NOMO-1 (cell line): ENCODE measurements at regions not wholly inside any gene's neighbourhood (a gene's known extent, or its start where the extent isn't known, plus 50 kb on each side); places are given as distances from the start of the nearest gene placed in this dataset.
A peak's percentile ranks its signal among the peaks of the same experiment; 100 is the strongest.

Experiments used
- DNase-seq, 2 experiments: peaks; one replicate each; lab custom pipeline; 2025; ENCODE audit not compliant: unreplicated experiment in 2 of 2; lab: John Stamatoyannopoulos, UW

DNA sequence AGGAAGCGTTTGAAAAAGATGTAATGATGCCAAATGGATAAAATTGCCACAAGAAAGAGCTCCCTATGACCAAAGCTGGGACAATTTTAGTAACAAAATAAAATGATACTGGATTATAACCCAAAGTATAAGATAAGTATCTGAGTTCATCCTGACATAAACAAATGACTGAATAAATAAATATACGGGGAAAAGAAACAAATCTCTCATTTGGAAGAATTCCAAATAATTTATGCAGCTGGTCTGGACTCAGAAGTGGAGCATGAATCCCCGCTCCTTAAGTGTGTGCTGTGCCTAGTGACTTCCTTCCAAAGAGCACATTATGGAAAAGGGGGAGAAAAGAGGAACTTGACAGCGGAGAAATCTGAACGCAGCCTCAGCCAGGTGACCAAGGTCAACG is 186.2 kb downstream of the RAMP3 start:
- no peak for DNase-seq

DNA sequence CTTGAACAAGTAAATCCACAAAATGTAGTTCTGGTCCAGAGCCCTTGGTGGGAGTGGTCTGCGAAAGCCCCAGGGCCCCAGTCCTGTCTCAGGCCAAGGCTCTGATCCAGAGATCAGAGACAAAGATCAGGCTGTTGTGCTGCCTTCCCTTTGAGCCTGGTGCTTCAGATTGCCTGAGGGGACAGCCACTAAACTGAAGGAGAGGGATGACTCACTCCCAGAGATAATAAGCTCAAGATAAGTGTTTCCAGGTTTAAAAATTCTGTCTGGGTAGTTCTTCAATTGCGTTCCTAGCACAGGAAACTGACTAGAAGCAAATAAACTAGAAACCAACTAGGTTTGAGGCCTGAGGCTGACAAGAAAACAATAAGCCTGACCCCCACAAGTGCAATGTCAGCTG is 190.2 kb downstream of the RAMP3 start:
- peak in 1 of 2 experiments; percentile 13 for DNase-seq

DNA sequence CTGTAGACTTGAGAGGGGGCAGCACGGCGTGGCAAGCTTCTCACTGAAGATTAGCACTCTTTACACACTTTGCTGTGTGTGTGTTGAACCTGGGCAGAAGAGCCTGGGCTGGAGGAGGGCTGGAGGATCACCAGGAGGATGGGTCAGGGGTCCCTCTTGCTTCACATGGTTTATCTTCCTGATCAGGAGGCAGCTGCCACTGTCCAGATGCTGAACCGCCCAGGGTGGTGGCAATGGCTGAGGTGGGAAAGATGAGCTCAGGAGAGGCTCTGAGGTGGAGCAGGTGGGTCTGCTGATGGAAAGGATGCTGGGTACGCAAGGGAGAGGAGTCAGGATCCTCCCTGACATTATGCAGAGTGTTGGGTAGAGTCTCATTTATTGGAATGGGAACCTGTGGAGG is 191.5 kb downstream of the RAMP3 start:
- DNase-seq, result no peak

DNA sequence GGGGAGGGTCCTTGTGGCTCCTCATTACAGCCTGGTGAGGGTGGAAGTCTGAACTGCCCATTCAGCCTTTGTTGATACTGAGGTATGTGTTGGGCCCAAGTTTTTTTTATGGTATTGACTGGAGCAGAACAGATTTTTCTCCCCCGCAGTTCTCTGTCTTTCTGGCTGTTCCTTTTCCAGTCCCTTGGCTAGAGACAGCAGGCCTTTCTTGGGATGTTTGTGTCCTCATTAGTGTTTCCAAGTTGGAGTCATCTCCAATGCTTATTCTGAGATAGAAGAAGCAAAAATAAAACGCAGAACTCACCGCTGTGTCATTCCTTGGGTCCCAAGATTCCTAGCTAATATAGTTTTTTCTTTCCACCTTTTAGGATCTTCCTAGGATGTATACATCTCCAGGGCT is 193.3 kb downstream of the RAMP3 start:
- DNase-seq, result no peak

DNA sequence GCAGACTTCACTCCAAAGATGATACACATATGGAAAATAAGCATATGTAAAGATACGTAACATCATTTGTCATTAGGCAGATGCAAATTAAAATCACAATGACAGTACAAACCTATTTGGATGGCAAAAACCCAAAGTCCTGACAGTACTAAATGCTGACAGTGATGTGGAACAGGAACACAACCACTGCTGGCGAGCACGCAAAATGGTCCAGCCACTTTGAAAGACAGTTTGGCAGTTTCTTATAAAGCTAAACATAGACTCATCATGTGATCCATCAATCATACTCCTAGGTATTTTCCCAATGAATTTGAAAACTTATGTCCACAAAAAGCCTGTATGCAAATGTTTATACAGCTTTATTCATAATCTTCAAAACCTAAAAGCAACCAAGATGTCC is 200.7 kb downstream of the RAMP3 start:
- no peak for DNase-seq

DNA sequence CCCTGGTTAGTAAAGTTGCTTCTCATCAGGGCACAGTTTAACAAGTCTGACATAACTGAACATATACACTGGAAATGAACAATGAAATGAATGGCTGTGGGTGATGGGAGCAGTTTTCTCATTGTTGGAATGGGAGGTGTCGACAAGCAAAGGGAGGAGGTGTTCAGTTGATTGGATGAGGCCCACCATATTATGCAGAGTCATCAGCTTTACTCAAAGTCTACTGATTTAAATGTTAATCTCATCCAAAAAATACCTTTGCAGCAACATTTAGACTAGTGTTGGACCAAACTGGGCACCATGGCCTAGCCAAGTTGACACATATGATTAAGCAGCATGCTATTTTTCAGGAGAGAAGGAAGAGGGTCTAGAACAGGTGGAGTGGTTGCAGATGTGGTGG is 201.7 kb downstream of the RAMP3 start:
- no peak for DNase-seq

DNA sequence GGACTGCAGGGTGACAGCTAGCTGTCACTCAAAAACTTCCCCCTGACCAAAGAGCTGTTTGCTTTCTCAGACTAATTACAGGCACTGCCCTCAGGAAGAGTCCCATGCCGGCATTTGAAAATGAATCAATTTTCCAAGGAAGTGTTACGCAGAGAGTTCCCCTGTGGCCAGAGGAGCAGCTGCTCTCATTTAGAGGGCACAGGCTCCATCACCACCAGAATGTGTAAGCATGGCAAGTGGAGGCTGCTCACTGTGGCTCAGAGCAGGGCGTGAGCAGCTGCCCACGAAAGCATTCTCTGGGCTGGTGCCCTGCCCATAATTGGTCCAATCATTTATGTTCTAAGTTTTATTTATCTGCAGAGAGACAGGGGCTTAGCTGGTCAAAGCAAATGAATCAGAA is 202.2 kb downstream of the RAMP3 start:
- DNase-seq, result no peak

DNA sequence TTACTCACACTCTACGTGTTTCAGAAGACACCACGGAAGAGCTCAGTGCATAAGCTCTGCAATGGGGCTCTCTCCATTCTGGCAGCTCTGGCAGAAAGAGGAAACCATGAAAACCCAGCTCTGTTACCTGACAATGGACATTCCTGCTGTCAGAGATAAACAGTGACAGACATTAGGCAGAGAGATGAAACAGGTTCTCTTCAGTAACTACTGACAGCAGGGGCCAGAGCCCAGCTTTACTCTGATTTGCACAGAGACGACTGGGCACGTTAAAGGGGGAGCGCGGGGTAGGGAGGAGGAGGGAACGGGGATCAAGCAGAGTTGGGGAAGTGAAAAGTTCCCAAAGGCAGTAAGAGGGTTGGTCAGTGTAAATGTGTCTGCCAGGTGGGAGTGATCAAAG is 206.1 kb downstream of the RAMP3 start:
- peak in 1 of 2 experiments; percentile 5 for DNase-seq

DNA sequence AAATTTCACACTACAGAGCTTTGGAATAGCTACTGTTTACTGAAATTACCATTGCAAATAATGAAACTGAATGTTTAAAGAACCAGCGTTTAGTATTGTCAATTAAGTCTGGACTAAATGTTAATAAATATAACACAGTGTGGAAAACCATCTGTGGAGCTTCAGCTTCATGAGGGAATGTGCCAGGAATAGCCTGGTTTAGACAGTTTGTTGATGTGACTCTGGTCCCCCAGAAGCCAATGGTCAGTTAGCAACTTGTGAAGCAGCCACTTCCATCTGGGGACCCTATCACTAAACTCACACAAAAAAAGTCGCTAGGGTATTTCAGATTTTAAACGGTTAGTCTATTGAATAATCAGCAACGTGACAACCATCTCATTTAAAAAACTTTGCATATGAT is 207.8 kb downstream of the RAMP3 start:
- DNase-seq, result no peak

DNA sequence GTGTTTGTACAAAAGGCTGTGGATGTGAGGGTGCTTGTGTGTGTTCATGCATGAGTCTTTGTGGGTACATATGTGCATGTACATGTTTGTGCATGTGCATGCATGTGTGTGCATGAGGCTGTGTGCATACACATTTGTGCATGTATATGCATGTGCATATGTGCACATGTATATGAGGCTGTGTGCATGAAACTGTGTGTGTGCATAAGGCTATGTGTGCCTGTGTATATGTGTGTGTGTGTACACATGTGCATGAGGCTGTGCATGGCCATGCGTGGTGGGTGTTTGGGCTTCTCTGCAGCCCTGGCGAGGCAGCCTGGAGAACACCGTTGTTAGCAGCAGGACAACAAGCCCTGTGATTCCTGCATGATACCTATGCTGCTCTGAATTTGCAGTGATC is 207.7 kb upstream of the ADCY1 start:
- no peak for DNase-seq

DNA sequence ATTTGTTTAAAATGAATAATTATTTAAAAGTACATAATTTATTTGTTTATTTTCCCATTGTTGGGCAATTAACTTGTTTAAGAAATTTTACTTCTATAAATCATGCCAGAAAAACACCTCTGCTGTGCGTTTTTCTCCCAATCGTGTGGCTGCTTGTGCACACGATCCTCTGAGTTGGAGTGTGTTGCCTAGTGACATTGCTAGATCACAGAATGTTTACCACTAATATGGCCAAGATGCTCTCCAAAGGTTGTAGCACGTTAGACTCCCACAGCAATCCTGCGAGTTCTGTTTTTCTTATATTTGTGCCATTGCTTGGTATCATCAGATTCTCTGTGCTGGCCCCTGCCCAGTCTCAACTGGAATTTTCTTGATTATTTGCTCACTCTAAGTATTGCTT is 207.1 kb upstream of the ADCY1 start:
- no peak for DNase-seq

DNA sequence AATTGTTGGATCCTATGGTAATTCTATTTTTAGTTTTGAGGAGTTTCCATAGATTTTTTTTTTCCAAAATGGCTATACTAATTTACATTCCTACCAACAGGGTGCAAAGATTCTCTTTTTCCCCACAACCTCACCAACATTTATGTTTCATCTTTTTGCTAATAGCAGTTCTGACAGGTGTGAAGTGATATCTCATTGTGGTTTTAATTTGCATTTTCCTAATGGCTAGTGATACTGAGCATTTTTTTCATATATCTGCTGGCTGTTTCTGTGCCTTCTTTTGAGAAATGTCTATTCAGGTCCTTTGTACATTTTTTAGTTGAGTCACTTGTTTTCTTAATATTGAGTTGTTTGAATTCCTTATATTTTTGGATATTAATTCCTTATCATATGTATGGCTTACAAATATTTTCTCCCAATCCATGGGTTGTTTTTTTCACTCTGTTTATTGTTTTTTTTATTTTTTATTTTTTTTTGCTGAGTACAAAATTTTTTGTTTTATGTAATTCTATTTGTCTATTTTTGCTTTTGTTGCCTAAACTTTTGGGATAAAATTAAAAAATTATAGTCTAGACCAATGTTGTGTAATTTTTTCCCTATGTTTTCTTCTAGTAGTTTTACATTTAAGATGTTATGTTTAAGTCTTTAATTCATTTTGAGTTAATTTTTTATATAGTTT is 205.9 kb upstream of the ADCY1 start:
- DNase-seq, result no peak

DNA sequence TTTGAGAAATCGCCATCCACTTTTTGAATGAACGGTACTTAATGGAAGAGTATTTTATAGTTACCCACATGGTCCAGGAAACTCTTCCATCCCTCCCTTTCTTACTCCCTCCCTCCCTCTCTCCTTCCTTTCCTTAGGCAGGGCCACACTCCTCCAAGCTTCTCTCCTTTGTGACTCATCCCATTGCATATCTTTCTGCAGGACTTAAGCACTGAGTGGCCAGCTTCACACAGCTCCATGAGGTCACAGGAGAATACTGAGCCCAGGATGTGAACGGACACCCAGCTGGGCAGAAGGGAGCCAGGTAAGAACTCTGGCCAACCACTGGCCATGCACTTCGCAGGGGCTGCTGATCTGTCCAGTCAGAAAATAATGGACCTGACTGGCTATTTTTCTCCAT is 189.7 kb upstream of the ADCY1 start:
- DNase-seq, result no peak

DNA sequence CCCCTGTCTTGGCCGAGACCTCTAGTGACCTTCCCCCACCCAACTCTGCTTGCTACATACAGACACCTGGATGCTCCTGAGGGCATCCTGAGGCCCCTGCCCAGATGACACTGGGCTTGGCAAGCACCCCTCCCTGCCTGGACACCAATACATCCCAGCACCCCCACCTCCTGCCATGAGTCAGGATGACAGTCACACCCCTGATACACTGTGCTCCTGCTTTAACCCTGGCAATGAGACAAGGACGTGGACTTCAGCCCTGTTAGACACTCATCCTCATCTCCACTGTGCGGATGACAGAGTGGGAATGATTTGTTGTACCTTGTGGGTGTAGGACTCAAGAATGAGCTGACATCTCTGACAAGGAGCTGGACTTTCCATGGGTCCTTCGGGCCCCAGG is 186.3 kb upstream of the ADCY1 start:
- DNase-seq, result no peak

DNA sequence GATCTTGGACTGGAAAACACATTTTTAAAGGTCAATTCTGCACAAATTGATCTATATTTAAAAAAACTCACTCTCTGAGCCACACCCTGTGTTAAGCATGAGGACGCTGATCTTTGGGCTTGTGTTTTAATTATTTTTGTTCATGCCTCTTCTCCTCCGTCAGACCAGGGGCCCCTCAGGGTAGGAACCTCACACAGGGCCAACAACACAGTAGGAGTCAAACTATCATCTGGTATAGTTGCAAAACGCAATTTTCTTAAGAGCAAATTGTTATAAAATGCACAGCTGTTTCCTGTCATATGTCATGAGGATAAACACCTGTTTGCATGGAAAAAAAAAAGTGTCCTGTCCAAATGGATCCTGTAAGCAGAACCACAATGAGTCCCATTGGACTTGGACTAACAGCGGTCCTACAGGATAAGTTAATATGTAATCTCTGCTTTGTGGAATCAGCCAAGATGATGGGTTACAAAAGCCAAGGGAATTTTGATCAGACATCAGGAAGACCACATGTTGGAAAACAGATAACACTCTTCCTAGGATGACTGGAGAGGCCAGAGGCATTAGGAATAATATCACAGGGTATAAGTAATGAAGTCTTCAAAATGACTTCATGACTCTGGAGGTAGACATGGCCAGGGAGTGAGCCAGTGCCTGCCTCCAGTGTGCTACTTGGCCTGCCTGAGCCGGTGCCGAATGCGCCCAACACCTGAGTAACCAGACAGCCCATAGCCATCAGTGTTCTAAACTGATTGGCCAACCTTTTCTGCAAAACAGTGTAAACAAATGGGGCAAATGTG is 184.9 kb upstream of the ADCY1 start:
- DNase-seq, result no peak

DNA sequence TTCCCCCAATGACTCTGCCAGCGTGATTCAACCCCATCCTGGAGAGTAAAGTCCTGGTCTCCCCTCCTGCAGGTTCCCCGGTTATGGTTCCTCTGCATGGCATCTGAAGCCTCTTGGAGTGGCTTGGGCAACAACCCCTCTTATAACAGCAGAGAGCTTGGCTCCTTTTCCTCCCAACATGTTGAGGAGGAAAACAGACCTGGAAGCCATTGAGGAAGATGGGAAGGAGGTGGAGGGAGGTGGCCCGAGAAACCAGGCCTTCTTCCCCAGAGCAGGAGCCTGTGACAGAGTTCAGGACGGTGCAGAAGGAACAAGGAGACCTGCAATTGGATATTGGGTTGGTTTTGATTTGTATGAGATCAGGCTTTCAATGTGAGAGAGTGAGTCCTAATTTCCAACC is 184.0 kb upstream of the ADCY1 start:
- DNase-seq, result no peak

DNA sequence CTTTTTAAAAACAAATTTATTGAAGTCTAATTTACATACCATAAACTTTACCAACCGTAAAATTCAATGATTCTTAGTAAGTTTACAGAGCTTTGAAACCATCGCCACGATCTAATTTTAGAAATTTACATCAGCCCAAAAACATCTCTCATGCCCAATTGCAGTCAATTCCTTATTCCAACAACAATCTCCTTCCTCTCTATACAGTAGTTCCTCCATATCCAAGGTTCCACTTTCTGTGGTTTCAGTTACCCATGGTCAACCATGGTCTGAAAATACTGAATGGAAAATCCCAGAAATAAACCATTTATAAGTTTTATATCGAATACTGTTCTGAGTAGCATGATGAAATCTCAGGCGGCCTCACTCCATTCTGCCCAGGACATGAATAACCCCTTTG is 183.4 kb upstream of the ADCY1 start:
- DNase-seq, result no peak

DNA sequence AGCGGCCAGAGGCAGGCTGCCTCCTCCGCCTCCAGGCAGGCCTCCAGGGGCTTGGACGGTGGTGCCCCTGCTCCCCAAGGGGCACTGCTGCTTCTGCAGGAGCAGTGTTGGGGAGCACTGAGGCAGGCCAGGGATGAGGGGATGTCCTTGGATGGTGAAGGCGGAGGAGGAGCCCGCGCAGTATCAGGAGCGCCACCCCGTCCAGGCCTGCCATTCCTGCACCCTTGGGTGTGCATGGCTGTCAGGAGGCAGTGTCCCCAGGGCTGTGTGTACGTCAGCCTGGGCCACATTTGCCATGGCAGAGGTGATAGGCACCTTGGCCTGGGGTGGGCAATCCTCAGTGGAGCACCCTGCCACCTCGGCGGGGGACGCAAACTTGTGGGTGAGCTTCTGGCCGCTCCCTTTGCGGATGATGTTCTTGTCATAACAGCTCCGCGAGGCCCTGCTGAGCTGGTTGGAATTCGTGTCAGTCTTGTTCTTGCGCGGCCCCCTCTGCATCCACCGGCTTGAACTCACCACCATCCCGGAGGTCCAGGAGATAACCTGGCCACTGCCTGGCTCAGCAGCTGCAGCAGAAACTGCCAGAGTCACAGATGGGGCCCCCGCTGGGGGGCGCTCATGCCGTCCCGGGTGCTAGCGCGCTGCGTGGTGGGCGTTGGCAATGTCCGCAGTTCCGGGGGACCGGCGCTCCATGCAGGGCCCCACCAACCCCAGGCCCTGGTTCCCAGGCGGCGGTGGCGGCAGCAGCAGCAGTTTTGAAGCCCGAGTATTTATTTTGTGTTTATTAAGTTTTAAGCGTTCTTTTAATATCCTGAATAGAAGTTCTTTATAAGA is 182.3 kb upstream of the ADCY1 start:
- DNase-seq, result no peak

DNA sequence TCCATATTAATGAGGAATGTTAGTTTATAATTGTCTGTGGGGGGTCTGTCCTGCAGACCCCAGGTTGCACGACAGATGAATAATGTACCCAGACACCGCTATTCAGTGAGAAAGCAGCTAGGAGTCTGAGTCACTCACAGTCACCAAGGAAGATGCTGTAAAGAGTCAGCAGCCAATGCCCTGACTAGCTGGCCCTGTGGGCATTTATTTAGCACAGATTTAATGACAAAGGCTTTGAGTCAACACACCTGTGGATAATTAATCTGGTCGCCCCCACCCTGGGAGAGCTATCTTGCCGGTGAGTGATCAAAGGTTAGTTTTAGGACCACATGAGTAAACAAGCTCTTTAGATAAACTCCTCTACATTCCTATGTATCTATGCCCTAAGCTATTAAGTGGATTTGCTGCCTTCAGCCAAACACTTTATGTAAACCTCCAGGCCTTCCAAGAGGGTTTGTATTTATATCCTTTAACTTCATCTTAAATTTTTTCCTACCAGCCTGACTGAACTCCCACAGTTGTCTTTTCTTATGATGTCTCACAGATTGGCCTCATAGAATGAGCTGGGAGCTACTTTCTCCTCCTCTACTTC is 180.0 kb upstream of the ADCY1 start:
- DNase-seq, result no peak

DNA sequence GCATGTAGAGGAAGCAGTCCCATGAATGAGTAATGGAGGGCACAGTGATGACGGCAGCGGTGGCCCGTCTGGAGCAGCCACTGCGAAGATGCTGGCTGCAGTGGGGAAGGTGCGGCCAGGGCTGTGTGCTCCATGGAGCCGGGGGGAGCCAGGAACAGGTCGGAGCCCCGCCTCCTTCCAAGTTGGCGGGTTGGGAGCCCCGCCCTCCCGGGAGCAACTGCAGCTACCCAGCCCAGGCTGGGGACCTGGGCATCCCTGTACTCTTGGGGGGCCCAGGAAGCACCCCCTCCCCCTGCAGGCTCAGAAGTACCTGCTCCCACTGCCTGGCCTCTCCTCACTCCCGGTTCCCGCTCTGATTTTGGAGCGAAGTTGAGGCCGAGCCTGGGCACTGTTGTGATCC is 175.1 kb upstream of the ADCY1 start:
- DNase-seq, result no peak

DNA sequence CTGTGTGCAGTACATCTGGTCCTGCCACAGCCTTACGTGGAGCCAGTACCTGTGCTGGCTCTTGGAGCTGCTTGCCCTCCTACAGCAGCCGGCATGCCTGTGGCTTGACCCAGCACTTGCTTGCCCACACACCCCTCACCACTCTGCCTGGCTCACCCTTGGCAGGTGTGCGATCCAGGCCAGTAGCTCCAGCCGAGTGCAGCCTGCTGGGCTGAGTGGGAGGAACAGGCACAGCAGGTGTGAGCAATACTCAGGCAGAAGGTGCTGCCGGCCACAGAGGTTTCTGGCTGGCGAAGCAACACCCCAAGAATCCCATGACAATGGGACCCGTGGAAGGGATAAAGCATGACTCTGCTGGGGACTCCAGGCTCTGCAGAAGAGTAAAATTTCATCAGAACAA is 173.5 kb upstream of the ADCY1 start:
- DNase-seq, result no peak
